ENCODE measurements at regions not wholly inside any gene's neighbourhood (a gene's known extent, or its start where the extent isn't known, plus 50 kb on each side); places are given as distances from the start of the nearest gene placed in this dataset.
"Not testable (repeated sequence)": the region's sequence is repeated elsewhere in the genome, so short reads cannot be mapped to it uniquely, and the experiment has no call there.

GRCh38 chr1:81738875-81739274 is 61.9 kb upstream of the ADGRL2 start:
- Mint-ChIP-seq H3K27ac (no peak overlapping the region), H3K27me3 (ENCODE audit: low read depth in 3 of 3) (no peaks in the 10 kb centered on the region), H3K36me3 (no peaks in the 10 kb centered on the region), H3K9me3 (peaks cover 4 to 23% (median 11%) of the 10 kb centered on the region in 6 donors), H3K4me1 (no peaks in the 10 kb centered on the region), H3K4me3 (no peak overlapping the region)
- DNase-seq = no peak

GRCh38 chr1:81733480-81733879 is 67.3 kb upstream of the ADGRL2 start:
- no peak overlapping the region for H3K27ac Mint-ChIP-seq
- H3K4me3 Mint-ChIP-seq = no peak overlapping the region
- H3K36me3 Mint-ChIP-seq = no peaks in the 10 kb centered on the region
- H3K4me1 Mint-ChIP-seq = no peaks in the 10 kb centered on the region
- no peak for DNase-seq
- peaks cover 4 to 40% (median 10%) of the 10 kb centered on the region in 6 donors for H3K9me3 Mint-ChIP-seq
- peaks cover 0 to 2% (median 0%) of the 10 kb centered on the region in 3 donors for H3K27me3 Mint-ChIP-seq (ENCODE audit: low read depth in 3 of 3)

- DNase-seq = no peak
- H3K27ac Mint-ChIP-seq = no peak overlapping the region
- no peaks in the 10 kb centered on the region for H3K36me3 Mint-ChIP-seq
- H3K4me1 Mint-ChIP-seq = no peaks in the 10 kb centered on the region
- H3K4me3 Mint-ChIP-seq = no peak overlapping the region
- H3K27me3 Mint-ChIP-seq (ENCODE audit: low read depth in 3 of 3) = peaks cover 0 to 2% (median 0%) of the 10 kb centered on the region in 3 donors
- H3K9me3 Mint-ChIP-seq = peaks cover 4 to 38% (median 8%) of the 10 kb centered on the region in 6 donors
These were observed 68.7 kb upstream of the ADGRL2 start for GRCh38 chr1:81731989-81732388.

- Mint-ChIP-seq H3K36me3 (no peaks in the 10 kb centered on the region), H3K9me3 (peaks cover 4 to 34% (median 9%) of the 10 kb centered on the region in 6 donors), H3K27me3 (ENCODE audit: low read depth in 3 of 3) (peaks cover 0 to 2% (median 0%) of the 10 kb centered on the region in 3 donors), H3K27ac (no peak overlapping the region), H3K4me3 (no peak overlapping the region), H3K4me1 (no peaks in the 10 kb centered on the region)
- DNase-seq = no peak
These were observed 69.9 kb upstream of the ADGRL2 start for GRCh38 chr1:81730881-81731280.

- DNase-seq; H3K27me3 Mint-ChIP-seq (ENCODE audit: low read depth in 3 of 3); H3K27ac Mint-ChIP-seq; H3K4me3 Mint-ChIP-seq; H3K36me3 Mint-ChIP-seq; H3K4me1 Mint-ChIP-seq: not testable (repeated sequence)
- peaks cover 4 to 37% (median 11%) of the 10 kb centered on the region in 6 donors for H3K9me3 Mint-ChIP-seq
These were observed 70.4 kb upstream of the ADGRL2 start for GRCh38 chr1:81730299-81730698.

- Mint-ChIP-seq H3K27me3 (ENCODE audit: low read depth in 3 of 3) (peaks cover 0 to 2% (median 0%) of the 10 kb centered on the region in 3 donors), H3K36me3 (no peaks in the 10 kb centered on the region), H3K9me3 (peaks cover 4 to 37% (median 11%) of the 10 kb centered on the region in 6 donors), H3K27ac (no peak overlapping the region), H3K4me1 (no peaks in the 10 kb centered on the region), H3K4me3 (no peak overlapping the region)
- DNase-seq = no peak
These were observed 70.9 kb upstream of the ADGRL2 start for GRCh38 chr1:81729818-81730217.

GRCh38 chr1:81729239-81729638 is 71.5 kb upstream of the ADGRL2 start:
- Mint-ChIP-seq H3K36me3 (no peaks in the 10 kb centered on the region), H3K27ac (no peak overlapping the region), H3K4me1 (no peaks in the 10 kb centered on the region), H3K27me3 (ENCODE audit: low read depth in 3 of 3) (peaks cover 0 to 2% (median 0%) of the 10 kb centered on the region in 3 donors), H3K9me3 (peaks cover 4 to 37% (median 10%) of the 10 kb centered on the region in 6 donors), H3K4me3 (no peak overlapping the region)
- DNase-seq = no peak

- peaks cover 7 to 25% (median 16%) of the 10 kb centered on the region in 6 donors for H3K9me3 Mint-ChIP-seq
- no peak for DNase-seq
- H3K27me3 Mint-ChIP-seq (ENCODE audit: low read depth in 3 of 3) = peaks cover 0 to 2% (median 0%) of the 10 kb centered on the region in 3 donors
These were observed 74.9 kb upstream of the ADGRL2 start for GRCh38 chr1:81725823-81726222.

GRCh38 chr1:81722631-81723328 is 78.0 kb upstream of the ADGRL2 start:
- H3K27me3 Mint-ChIP-seq (ENCODE audit: low read depth in 3 of 3) = not testable (repeated sequence)

More at GRCh38 chr1:81725823-81726222, 74.9 kb upstream of the ADGRL2 start:
- no peaks in the 10 kb centered on the region for H3K4me1 Mint-ChIP-seq
- H3K36me3 Mint-ChIP-seq = no peaks in the 10 kb centered on the region
- no peak overlapping the region for H3K4me3 Mint-ChIP-seq
- H3K27ac Mint-ChIP-seq = no peak overlapping the region

GRCh38 chr1:81720256-81720655 is 80.5 kb upstream of the ADGRL2 start:
- not testable (repeated sequence) for H3K27ac Mint-ChIP-seq; H3K36me3 Mint-ChIP-seq; H3K27me3 Mint-ChIP-seq (ENCODE audit: low read depth in 3 of 3); H3K4me1 Mint-ChIP-seq; DNase-seq; H3K4me3 Mint-ChIP-seq
- H3K9me3 Mint-ChIP-seq = peaks cover 9 to 36% (median 11%) of the 10 kb centered on the region in 6 donors

More at GRCh38 chr1:81722631-81723328, 78.0 kb upstream of the ADGRL2 start:
- peaks cover 9 to 32% (median 14%) of the 10 kb centered on the region in 6 donors for H3K9me3 Mint-ChIP-seq
- not testable (repeated sequence) for H3K4me3 Mint-ChIP-seq, H3K27ac Mint-ChIP-seq, DNase-seq, H3K36me3 Mint-ChIP-seq, H3K4me1 Mint-ChIP-seq

GRCh38 chr1:81717230-81717629 is 83.5 kb upstream of the ADGRL2 start:
- no peak for DNase-seq
- no peak overlapping the region for H3K4me3 Mint-ChIP-seq
- H3K27me3 Mint-ChIP-seq (ENCODE audit: low read depth in 3 of 3) = peaks cover 0 to 2% (median 0%) of the 10 kb centered on the region in 3 donors
- no peaks in the 10 kb centered on the region for H3K4me1 Mint-ChIP-seq
- peaks cover 0 to 3% (median 0%) of the 10 kb centered on the region in 3 donors for H3K36me3 Mint-ChIP-seq
- peaks cover 8 to 42% (median 17%) of the 10 kb centered on the region in 6 donors for H3K9me3 Mint-ChIP-seq
- H3K27ac Mint-ChIP-seq = no peak overlapping the region

- H3K9me3 Mint-ChIP-seq = peaks cover 7 to 49% (median 19%) of the 10 kb centered on the region in 6 donors
- no peak overlapping the region for H3K27ac Mint-ChIP-seq
- no peaks in the 10 kb centered on the region for H3K4me1 Mint-ChIP-seq
- no peak overlapping the region for H3K4me3 Mint-ChIP-seq
- no peak for DNase-seq
- H3K27me3 Mint-ChIP-seq (ENCODE audit: low read depth in 3 of 3) = peaks cover 0 to 2% (median 0%) of the 10 kb centered on the region in 3 donors
- H3K36me3 Mint-ChIP-seq = peaks cover 0 to 3% (median 0%) of the 10 kb centered on the region in 3 donors
These were observed 85.3 kb upstream of the ADGRL2 start for GRCh38 chr1:81715391-81715790.

GRCh38 chr1:81714636-81715035 is 86.1 kb upstream of the ADGRL2 start:
- Mint-ChIP-seq H3K36me3 (peaks cover 0 to 3% (median 0%) of the 10 kb centered on the region in 3 donors), H3K27ac (no peak overlapping the region), H3K4me1 (no peaks in the 10 kb centered on the region), H3K9me3 (peaks cover 6 to 52% (median 18%) of the 10 kb centered on the region in 6 donors), H3K27me3 (ENCODE audit: low read depth in 3 of 3) (peaks cover 0 to 2% (median 0%) of the 10 kb centered on the region in 3 donors), H3K4me3 (no peak overlapping the region)
- DNase-seq = no peak

GRCh38 chr1:81712425-81712824 is 88.3 kb upstream of the ADGRL2 start:
- H3K27me3 Mint-ChIP-seq (ENCODE audit: low read depth in 3 of 3) = peaks cover 0 to 2% (median 0%) of the 10 kb centered on the region in 3 donors
- peaks cover 5 to 43% (median 17%) of the 10 kb centered on the region in 6 donors for H3K9me3 Mint-ChIP-seq

More at GRCh38 chr1:81712425-81712824, 88.3 kb upstream of the ADGRL2 start:
- H3K4me1 Mint-ChIP-seq = no peaks in the 10 kb centered on the region
- no peak for DNase-seq
- no peak overlapping the region for H3K4me3 Mint-ChIP-seq
- no peak overlapping the region for H3K27ac Mint-ChIP-seq
- H3K36me3 Mint-ChIP-seq = no peaks in the 10 kb centered on the region
